ENCODE measurements at regions not wholly inside any gene's neighbourhood (a gene's known extent, or its start where the extent isn't known, plus 50 kb on each side); places are given as distances from the start of the nearest gene placed in this dataset.
"Not testable (repeated sequence)": the region's sequence is repeated elsewhere in the genome, so short reads cannot be mapped to it uniquely, and the experiment has no call there.

DNA sequence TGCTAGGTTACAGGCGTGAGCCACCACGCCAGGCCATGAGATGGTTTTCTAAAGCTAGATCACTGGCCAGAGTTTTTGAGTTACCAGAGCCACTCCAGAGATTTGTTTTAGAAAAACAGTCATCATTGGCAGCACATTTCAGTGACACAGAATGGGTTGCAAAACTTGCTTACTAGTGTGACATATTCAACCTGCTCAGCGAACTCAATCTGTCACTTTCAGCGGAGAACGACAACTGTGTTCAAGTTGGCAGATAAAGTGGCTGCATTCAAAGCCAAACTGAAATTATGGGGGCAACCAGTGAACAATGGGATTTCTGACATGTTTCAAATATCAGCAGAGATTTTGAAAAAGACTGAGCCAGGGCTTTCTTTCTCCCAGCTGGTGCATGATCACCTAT, 456.3 kb upstream of the ISX start:
- DNase-seq (ENCODE audit: low read depth): no peak
- no peak for TF ChIP-seq CTCF (conservative IDR thresholded peaks at IDR 0.05; ENCODE audit: control insufficient read depth, insufficient read depth, low read depth, low read length)
- no peak overlapping the region for H3K4me3 ChIP-seq (ENCODE audit: control insufficient read depth, low read depth, low read length)

- H3K4me3 ChIP-seq (ENCODE audit: control insufficient read depth, low read depth, low read length): no peak overlapping the region
- TF ChIP-seq CTCF (conservative IDR thresholded peaks at IDR 0.05; ENCODE audit: control insufficient read depth, insufficient read depth, low read depth, low read length): no peak
- DNase-seq (ENCODE audit: low read depth): no peak
These were observed 445.8 kb upstream of the ISX start for GRCh38 chr22:34620161-34620560.

GRCh38 chr22:34620832-34621231, 445.1 kb upstream of the ISX start:
- no peak for DNase-seq (ENCODE audit: low read depth)
- H3K4me3 ChIP-seq (ENCODE audit: control insufficient read depth, low read depth, low read length): no peak overlapping the region
- no peak for TF ChIP-seq CTCF (conservative IDR thresholded peaks at IDR 0.05; ENCODE audit: control insufficient read depth, insufficient read depth, low read depth, low read length)

DNA sequence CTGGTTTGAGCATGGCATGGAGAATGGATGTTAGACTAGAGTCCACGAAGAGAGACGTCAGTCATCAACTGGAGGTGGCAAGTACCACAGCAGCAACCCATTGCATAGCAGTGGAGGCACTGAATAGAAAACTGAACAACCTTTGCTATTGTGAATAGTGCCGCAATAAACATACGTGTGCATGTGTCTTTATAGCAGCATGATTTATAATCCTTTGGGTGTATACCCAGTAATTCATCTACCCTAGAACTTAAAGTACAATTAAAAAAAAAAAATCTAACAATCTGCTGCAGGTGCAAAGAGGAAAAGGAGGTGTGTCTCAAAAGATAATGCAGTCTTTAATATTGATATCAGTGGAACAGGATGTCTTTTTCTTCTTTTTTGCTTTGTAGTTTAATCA, 443.4 kb upstream of the ISX start:
- DNase-seq (ENCODE audit: low read depth): no peak
- no peak overlapping the region for H3K4me3 ChIP-seq (ENCODE audit: control insufficient read depth, low read depth, low read length)
- no peak for TF ChIP-seq CTCF (conservative IDR thresholded peaks at IDR 0.05; ENCODE audit: control insufficient read depth, insufficient read depth, low read depth, low read length)

GRCh38 chr22:34623580-34623979, 442.4 kb upstream of the ISX start:
- TF ChIP-seq CTCF (conservative IDR thresholded peaks at IDR 0.05; ENCODE audit: control insufficient read depth, insufficient read depth, low read depth, low read length): no peak
- DNase-seq (ENCODE audit: low read depth): no peak
- no peak overlapping the region for H3K4me3 ChIP-seq (ENCODE audit: control insufficient read depth, low read depth, low read length)

DNA sequence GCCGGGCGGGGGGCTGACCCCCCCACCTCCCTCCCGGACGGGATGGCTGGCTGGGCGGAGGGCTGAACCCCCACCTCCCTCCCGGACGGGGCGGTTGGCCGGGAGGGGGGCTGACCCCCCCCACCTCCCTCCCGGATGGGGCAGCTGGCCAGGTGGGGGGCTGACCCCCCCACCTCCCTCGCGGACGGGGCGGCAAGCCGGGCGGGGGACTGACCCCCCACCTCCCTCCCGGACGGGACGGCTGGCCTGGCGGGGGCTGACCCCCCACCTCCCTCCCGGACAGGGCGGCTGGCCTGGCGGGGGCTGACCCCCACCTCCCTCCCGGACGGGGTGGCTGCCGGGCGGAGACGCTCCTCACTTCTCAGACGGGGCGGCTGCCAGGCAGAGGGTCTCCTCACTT, 440.1 kb upstream of the ISX start:
- not testable (repeated sequence) for DNase-seq (ENCODE audit: low read depth); H3K4me3 ChIP-seq (ENCODE audit: control insufficient read depth, low read depth, low read length)

- no peak for DNase-seq (ENCODE audit: low read depth)
- no peak overlapping the region for H3K4me3 ChIP-seq (ENCODE audit: control insufficient read depth, low read depth, low read length)
- TF ChIP-seq CTCF (conservative IDR thresholded peaks at IDR 0.05; ENCODE audit: control insufficient read depth, insufficient read depth, low read depth, low read length): no peak
These were observed 427.8 kb upstream of the ISX start for GRCh38 chr22:34638128-34638527.
